WTC11 (cell line): ENCODE measurements at regions not wholly inside any gene's neighbourhood (a gene's known extent, or its start where the extent isn't known, plus 50 kb on each side); places are given as distances from the start of the nearest gene placed in this dataset.

Experiments used
- ATAC-seq: fragments of 200-7000 bp; cut with Tn5 transposase; 2 replicates; pipeline ENCODE4 v1.10.0; 2021; ENCODE audit warnings: mild to moderate bottlenecking, moderate library complexity
- CTCF ChIA-PET: fragments of 300-600 bp; sonication (Branson Sonifier 250); formaldehyde crosslinking; loops from one replicate; lab custom pipeline; 2021; ENCODE audit warnings: antibody characterized with exemption; lab: Charles Lee
- POLR2A ChIA-PET: fragments of 350-600 bp; sonication (Branson Sonifier 250); formaldehyde crosslinking; loops from one replicate; lab custom pipeline; 2021; ENCODE audit warnings: antibody characterized with exemption; lab: Charles Lee
- DNase-seq: peaks from one replicate; pipeline ENCODE4 v3.0.0; 2021; ENCODE audit warnings: low spot score
- H3K27ac Mint-ChIP-seq: 2 replicates; pipeline ENCODE4 v1.8.0; 2021; ENCODE audit warnings: mixed read lengths
- H3K27me3 Mint-ChIP-seq: 2 replicates; pipeline ENCODE4 v1.8.0; 2021; ENCODE audit warnings: low read depth, mild to moderate bottlenecking, moderate library complexity, mixed read lengths
- H3K36me3 Mint-ChIP-seq: 2 replicates; pipeline ENCODE4 v1.8.0; 2021; ENCODE audit warnings: mixed read lengths
- H3K4me1 Mint-ChIP-seq: 2 replicates; pipeline ENCODE4 v1.8.0; 2022; ENCODE audit warnings: mixed read lengths
- H3K4me3 Mint-ChIP-seq: 2 replicates; pipeline ENCODE4 v1.8.0; 2021; ENCODE audit warnings: mild to moderate bottlenecking, moderate library complexity, mixed read lengths
- H3K9me3 Mint-ChIP-seq: 2 replicates; pipeline ENCODE4 v1.8.0; 2021; ENCODE audit warnings: mixed read lengths
- ELF4 ChIP-seq: sonication (generic); formaldehyde crosslinking; IDR thresholded peaks from 2 replicates; pipeline ENCODE4 v1.8.1; 2022; ENCODE audit warnings: low read depth, mild to moderate bottlenecking, moderate library complexity, missing genetic modification reagents
- GRHL2 ChIP-seq: fragments of 250-450 bp; sonication (Bioruptor Pico); IDR thresholded peaks from 2 replicates; pipeline ENCODE4 v1.8.0; 2022; ENCODE audit warnings: mild to moderate bottlenecking, moderate library complexity; ENCODE audit not compliant: insufficient replicate concordance, severe bottlenecking
- HMGA2 ChIP-seq: fragments of 250-450 bp; sonication (Bioruptor Pico); IDR thresholded peaks from 2 replicates; pipeline ENCODE4 v1.4.0; 2021; ENCODE audit warnings: mild to moderate bottlenecking, moderate library complexity
- MXD4 ChIP-seq: fragments of 250-450 bp; sonication (Bioruptor Pico); IDR thresholded peaks from 2 replicates; pipeline ENCODE4 v1.8.0; 2021; ENCODE audit warnings: mild to moderate bottlenecking, moderate library complexity, borderline replicate concordance
- NR1H2 ChIP-seq: sonication (generic); formaldehyde crosslinking; IDR thresholded peaks from 2 replicates; pipeline ENCODE4 v1.9.0; 2021; ENCODE audit warnings: mild to moderate bottlenecking, moderate library complexity, missing genetic modification reagents
- OVOL2 ChIP-seq: fragments of 250-450 bp; sonication (Bioruptor Pico); IDR thresholded peaks from 2 replicates; pipeline ENCODE4 v1.9.0; 2021; ENCODE audit warnings: mild to moderate bottlenecking, borderline replicate concordance
- ZNF121 ChIP-seq: sonication (generic); formaldehyde crosslinking; IDR thresholded peaks from 2 replicates; pipeline ENCODE4 v1.8.0; 2023; ENCODE audit warnings: missing genetic modification reagents
- ZNF138 ChIP-seq: sonication (generic); formaldehyde crosslinking; conservative IDR thresholded peaks from 2 replicates; pipeline ENCODE4 v1.8.1; 2022; ENCODE audit warnings: mild to moderate bottlenecking, moderate library complexity, missing genetic modification reagents
- ZNF263 ChIP-seq: sonication (generic); formaldehyde crosslinking; IDR thresholded peaks from 2 replicates; pipeline ENCODE4 v1.8.1; 2022; ENCODE audit warnings: low read depth, mild to moderate bottlenecking, moderate library complexity, missing genetic modification reagents
- ZNF396 ChIP-seq: fragments of 250-450 bp; sonication (Bioruptor Pico); IDR thresholded peaks from 2 replicates; pipeline ENCODE4 v1.8.0; 2021; ENCODE audit warnings: mild to moderate bottlenecking, moderate library complexity, borderline replicate concordance
- ZNF416 ChIP-seq: fragments of 250-450 bp; sonication (Bioruptor Pico); IDR thresholded peaks from 2 replicates; pipeline ENCODE4 v1.9.0; 2021; ENCODE audit warnings: mild to moderate bottlenecking, inconsistent platforms
- TF ChIP-seq, protein P1 (sequence below): sonication (generic); formaldehyde crosslinking; conservative IDR thresholded peaks from 2 replicates; pipeline ENCODE4 v1.8.1; 2022; ENCODE audit warnings: mild to moderate bottlenecking, missing genetic modification reagents
- TF ChIP-seq, protein P2 (sequence below): sonication (generic); formaldehyde crosslinking; IDR thresholded peaks from 2 replicates; pipeline ENCODE4 v1.8.1; 2022; ENCODE audit warnings: low read depth, mild to moderate bottlenecking, moderate library complexity, missing genetic modification reagents, borderline replicate concordance
- TF ChIP-seq, protein P3 (sequence below): sonication (generic); formaldehyde crosslinking; IDR thresholded peaks from 2 replicates; pipeline ENCODE4 v1.8.0; 2022; ENCODE audit warnings: mild to moderate bottlenecking, missing genetic modification reagents
- TF ChIP-seq, protein P4 (sequence below): sonication (generic); formaldehyde crosslinking; IDR thresholded peaks from 2 replicates; pipeline ENCODE4 v1.8.1; 2023; ENCODE audit warnings: mild to moderate bottlenecking, moderate library complexity, missing genetic modification reagents
- TF ChIP-seq, protein P5 (sequence below): sonication (generic); formaldehyde crosslinking; IDR thresholded peaks from 2 replicates; pipeline ENCODE4 v1.8.1; 2023; ENCODE audit warnings: mild to moderate bottlenecking, missing genetic modification reagents, moderate library complexity
- TF ChIP-seq, protein P6 (sequence below): fragments of 200-600 bp; IDR thresholded peaks from 2 replicates; pipeline ENCODE4 v1.8.0; 2022; ENCODE audit warnings: antibody characterized with exemption
- TF ChIP-seq, protein P7 (sequence below): sonication (generic); formaldehyde crosslinking; IDR thresholded peaks from 2 replicates; pipeline ENCODE4 v1.8.1; 2023; ENCODE audit warnings: mild to moderate bottlenecking, missing genetic modification reagents
- TF ChIP-seq, protein P8 (sequence below): sonication (generic); formaldehyde crosslinking; IDR thresholded peaks from 2 replicates; pipeline ENCODE4 v1.8.1; 2023; ENCODE audit warnings: mild to moderate bottlenecking, missing genetic modification reagents, moderate library complexity

DNA sequence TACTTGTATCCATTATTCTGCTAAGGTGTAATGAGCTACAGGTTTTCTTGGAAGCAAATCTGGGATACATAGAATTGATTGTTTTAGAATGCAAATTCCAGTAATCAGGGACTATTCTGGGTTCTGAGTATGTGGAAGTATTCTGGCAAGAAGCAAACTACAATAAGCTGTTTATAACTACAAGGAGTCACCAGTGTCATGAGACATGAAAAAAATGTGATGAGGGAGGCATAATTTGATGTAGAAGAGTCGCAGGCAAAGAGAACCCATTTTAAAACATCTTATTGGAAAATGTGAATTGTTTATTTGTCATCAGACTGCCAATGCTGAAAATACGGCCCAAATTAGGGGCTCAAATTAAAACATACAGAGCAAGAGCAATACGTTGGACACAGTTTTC lies 321.8 kb upstream of the E2F7 start (continued):
- TF ChIP-seq, protein P1, sequence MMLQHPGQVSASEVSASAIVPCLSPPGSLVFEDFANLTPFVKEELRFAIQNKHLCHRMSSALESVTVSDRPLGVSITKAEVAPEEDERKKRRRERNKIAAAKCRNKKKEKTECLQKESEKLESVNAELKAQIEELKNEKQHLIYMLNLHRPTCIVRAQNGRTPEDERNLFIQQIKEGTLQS (CRISPR knock-in tag), result no peak
- no peak for TF ChIP-seq ZNF121 (CRISPR knock-in tag)
- TF ChIP-seq, all 79 proteins: peak for 0

DNA sequence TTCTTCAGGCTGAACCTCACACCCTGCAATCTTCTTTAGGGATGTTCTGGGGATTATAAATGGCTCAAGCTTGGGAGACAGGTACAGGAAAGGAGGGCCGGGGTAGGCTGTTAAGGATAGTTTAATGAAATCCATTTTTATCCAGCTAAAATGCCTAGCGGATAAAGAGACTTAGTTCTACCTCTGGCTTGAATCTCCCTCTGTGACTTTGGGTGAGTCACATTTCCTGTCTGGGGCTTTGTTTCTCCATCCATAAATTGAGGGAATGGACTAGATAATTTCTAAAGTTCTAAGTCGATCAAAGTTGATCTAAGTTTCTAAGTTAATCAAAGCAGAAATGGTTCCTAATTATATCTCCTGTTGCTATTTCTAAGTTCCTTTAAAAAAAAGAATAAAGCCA lies 319.6 kb upstream of the E2F7 start:
- no peak overlapping the region for H3K27ac Mint-ChIP-seq
- POLR2A ChIA-PET, result no interaction called here
- TF ChIP-seq ZNF138 (no peak), MXD4 (no peak), ELF4 (CRISPR knock-in tag) (no peak), ZNF396 (CRISPR knock-in tag) (no peak), ZNF263 (CRISPR knock-in tag) (no peak), NR1H2 (no peak), ZNF121 (CRISPR knock-in tag) (no peak), GRHL2 (CRISPR knock-in tag) (no peak), HMGA2 (CRISPR knock-in tag) (no peak), ZNF416 (CRISPR knock-in tag) (no peak), OVOL2 (no peak)
- TF ChIP-seq, protein P2, sequence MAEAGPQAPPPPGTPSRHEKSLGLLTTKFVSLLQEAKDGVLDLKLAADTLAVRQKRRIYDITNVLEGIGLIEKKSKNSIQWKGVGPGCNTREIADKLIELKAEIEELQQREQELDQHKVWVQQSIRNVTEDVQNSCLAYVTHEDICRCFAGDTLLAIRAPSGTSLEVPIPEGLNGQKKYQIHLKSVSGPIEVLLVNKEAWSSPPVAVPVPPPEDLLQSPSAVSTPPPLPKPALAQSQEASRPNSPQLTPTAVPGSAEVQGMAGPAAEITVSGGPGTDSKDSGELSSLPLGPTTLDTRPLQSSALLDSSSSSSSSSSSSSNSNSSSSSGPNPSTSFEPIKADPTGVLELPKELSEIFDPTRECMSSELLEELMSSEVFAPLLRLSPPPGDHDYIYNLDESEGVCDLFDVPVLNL (CRISPR knock-in tag), result no peak
- TF ChIP-seq, protein P3, sequence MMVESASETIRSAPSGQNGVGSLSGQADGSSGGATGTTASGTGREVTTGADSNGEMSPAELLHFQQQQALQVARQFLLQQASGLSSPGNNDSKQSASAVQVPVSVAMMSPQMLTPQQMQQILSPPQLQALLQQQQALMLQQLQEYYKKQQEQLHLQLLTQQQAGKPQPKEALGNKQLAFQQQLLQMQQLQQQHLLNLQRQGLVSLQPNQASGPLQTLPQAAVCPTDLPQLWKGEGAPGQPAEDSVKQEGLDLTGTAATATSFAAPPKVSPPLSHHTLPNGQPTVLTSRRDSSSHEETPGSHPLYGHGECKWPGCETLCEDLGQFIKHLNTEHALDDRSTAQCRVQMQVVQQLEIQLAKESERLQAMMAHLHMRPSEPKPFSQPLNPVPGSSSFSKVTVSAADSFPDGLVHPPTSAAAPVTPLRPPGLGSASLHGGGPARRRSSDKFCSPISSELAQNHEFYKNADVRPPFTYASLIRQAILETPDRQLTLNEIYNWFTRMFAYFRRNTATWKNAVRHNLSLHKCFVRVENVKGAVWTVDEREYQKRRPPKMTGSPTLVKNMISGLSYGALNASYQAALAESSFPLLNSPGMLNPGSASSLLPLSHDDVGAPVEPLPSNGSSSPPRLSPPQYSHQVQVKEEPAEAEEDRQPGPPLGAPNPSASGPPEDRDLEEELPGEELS, result no peak
- TF ChIP-seq, protein P4, sequence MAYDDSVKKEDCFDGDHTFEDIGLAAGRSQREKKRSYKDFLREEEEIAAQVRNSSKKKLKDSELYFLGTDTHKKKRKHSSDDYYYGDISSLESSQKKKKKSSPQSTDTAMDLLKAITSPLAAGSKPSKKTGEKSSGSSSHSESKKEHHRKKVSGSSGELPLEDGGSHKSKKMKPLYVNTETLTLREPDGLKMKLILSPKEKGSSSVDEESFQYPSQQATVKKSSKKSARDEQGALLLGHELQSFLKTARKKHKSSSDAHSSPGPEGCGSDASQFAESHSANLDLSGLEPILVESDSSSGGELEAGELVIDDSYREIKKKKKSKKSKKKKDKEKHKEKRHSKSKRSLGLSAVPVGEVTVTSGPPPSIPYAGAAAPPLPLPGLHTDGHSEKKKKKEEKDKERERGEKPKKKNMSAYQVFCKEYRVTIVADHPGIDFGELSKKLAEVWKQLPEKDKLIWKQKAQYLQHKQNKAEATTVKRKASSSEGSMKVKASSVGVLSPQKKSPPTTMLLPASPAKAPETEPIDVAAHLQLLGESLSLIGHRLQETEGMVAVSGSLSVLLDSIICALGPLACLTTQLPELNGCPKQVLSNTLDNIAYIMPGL, result no peak
- TF ChIP-seq, protein P5, sequence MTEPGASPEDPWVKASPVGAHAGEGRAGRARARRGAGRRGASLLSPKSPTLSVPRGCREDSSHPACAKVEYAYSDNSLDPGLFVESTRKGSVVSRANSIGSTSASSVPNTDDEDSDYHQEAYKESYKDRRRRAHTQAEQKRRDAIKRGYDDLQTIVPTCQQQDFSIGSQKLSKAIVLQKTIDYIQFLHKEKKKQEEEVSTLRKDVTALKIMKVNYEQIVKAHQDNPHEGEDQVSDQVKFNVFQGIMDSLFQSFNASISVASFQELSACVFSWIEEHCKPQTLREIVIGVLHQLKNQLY (CRISPR knock-in tag), result no peak
- TF ChIP-seq, protein P6, sequence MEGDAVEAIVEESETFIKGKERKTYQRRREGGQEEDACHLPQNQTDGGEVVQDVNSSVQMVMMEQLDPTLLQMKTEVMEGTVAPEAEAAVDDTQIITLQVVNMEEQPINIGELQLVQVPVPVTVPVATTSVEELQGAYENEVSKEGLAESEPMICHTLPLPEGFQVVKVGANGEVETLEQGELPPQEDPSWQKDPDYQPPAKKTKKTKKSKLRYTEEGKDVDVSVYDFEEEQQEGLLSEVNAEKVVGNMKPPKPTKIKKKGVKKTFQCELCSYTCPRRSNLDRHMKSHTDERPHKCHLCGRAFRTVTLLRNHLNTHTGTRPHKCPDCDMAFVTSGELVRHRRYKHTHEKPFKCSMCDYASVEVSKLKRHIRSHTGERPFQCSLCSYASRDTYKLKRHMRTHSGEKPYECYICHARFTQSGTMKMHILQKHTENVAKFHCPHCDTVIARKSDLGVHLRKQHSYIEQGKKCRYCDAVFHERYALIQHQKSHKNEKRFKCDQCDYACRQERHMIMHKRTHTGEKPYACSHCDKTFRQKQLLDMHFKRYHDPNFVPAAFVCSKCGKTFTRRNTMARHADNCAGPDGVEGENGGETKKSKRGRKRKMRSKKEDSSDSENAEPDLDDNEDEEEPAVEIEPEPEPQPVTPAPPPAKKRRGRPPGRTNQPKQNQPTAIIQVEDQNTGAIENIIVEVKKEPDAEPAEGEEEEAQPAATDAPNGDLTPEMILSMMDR, result no peak
- TF ChIP-seq, protein P7, sequence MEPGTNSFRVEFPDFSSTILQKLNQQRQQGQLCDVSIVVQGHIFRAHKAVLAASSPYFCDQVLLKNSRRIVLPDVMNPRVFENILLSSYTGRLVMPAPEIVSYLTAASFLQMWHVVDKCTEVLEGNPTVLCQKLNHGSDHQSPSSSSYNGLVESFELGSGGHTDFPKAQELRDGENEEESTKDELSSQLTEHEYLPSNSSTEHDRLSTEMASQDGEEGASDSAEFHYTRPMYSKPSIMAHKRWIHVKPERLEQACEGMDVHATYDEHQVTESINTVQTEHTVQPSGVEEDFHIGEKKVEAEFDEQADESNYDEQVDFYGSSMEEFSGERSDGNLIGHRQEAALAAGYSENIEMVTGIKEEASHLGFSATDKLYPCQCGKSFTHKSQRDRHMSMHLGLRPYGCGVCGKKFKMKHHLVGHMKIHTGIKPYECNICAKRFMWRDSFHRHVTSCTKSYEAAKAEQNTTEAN (CRISPR knock-in tag), result no peak
- TF ChIP-seq, protein P8, sequence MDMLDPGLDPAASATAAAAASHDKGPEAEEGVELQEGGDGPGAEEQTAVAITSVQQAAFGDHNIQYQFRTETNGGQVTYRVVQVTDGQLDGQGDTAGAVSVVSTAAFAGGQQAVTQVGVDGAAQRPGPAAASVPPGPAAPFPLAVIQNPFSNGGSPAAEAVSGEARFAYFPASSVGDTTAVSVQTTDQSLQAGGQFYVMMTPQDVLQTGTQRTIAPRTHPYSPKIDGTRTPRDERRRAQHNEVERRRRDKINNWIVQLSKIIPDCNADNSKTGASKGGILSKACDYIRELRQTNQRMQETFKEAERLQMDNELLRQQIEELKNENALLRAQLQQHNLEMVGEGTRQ (CRISPR knock-in tag), result no peak
- peaks cover 21% of the 10 kb centered on the region for H3K4me1 Mint-ChIP-seq
- no peak overlapping the region for H3K4me3 Mint-ChIP-seq
- no peaks in the 10 kb centered on the region for H3K36me3 Mint-ChIP-seq
- DNase-seq (no peak), ATAC-seq (no peak)
- CTCF ChIA-PET, result no interaction called here
- no peaks in the 10 kb centered on the region for H3K27me3 Mint-ChIP-seq
- no peaks in the 10 kb centered on the region for H3K9me3 Mint-ChIP-seq
